NCI-H2029 treated with DMSO at 0.1 percent for 48 hours (cell line): ENCODE measurements at regions not wholly inside any gene's neighbourhood (a gene's known extent, or its start where the extent isn't known, plus 50 kb on each side); places are given as distances from the start of the nearest gene placed in this dataset.
A peak's percentile ranks its signal among the peaks of the same experiment; 100 is the strongest.
"Not testable (repeated sequence)": the region's sequence is repeated elsewhere in the genome, so short reads cannot be mapped to it uniquely, and the experiment has no call there.

Source experiments
- DNase-seq: peaks from one replicate; lab custom pipeline; 2025; lab: John Stamatoyannopoulos, UW

- DNase-seq, result not testable (repeated sequence)
These were observed 108.1 kb downstream of the PROX1 start for GRCh38 chr1:214095896-214096295.

- DNase-seq, result no peak
These were observed 113.5 kb downstream of the PROX1 start for GRCh38 chr1:214101246-214101645.

GRCh38 chr1:214101828-214102227 lies 114.1 kb downstream of the PROX1 start:
- DNase-seq, result no peak

DNA sequence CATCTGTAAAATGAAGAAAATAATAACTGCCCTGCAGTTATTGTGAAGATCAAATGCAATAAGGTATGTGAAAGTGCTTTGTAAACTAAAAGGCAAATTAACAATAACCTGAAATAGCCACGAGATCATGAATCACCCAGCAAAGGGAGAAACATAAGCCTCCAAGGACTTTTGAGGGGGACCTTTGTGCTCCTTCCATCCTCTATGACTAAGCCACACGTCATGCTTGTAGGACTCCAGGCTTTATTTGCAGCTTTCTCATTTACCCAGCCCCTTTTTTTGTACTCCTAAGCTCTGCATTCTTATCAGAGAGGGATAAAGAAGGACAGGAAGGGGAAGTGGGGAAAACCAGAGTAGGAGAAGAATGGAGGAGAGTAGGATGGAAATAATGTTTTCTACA lies 115.1 kb downstream of the PROX1 start:
- no peak for DNase-seq

DNA sequence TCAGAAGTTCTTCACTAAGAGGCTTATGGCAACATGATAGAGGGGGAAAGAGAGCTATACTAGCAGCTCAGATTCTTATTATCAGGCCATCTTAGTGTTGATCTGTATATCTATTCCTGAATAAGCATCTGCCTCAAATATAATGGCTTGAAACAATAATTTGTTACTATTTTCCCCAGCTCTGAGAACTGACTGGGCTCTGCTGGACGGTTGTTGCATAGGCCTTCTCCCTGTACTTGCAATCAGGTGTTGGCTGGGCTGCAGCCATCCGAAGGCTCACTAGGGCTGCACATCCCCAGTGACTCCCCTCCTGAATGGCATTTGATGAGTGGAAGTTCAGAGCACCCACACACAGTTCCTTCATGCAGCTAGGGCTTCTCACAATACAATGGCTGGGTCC lies 116.0 kb downstream of the PROX1 start:
- no peak for DNase-seq

DNA sequence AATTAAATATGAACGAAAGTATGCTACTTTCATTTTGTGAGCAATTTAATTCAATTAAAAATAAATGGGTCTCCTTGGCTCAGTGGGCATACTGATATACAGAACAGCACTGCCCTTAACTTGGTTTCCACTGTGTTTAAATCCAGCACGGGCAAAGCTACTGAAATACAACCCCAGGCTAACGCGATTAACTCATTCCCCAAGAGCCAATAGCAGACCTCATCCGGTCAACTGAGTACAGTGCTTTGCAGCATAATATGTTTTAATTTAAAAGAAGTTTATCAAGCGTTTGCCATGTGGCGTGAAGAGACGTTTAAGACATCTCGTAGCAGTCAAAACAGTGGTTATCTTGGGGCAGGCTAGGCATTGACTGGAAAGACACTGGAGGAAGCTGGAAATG lies 118.6 kb downstream of the PROX1 start:
- DNase-seq, result no peak

DNA sequence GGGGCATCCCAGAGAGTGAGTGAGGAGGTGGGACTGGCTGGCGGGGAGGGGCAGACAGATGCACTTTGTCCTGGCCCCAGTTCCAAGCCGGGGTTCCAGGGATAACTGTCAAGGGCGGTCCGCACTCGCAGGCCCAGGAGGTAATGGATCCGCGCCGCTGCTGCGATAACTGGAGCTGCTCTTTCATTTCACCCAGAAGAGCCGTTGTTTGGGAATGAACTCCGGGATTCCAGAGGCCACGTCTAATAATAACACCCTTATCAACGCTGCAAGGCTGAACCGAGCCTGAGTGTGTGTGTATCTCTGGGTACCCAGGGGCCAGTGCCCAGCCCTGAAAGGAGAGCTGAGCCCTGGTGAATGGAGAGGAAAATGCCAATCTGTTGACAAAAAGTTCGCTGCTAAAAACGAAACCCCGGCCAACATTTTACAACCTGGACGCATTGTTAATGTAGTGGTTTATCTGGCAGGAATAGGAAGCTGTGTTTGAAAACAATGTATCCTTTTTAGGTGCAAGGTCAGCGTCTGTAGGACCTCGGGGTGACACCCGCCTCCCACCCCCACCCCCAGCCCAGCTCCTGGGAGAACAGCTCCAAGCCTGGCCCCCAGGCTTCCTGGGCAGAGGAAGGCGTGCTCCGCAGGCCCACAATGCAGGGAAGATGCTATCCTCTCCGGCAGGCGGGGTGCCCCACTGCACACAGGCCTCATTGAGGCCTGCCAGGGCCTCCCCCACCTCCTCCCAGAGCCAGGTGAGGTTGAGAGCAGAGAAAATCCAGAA lies 119.7 kb downstream of the PROX1 start:
- no peak for DNase-seq

DNA sequence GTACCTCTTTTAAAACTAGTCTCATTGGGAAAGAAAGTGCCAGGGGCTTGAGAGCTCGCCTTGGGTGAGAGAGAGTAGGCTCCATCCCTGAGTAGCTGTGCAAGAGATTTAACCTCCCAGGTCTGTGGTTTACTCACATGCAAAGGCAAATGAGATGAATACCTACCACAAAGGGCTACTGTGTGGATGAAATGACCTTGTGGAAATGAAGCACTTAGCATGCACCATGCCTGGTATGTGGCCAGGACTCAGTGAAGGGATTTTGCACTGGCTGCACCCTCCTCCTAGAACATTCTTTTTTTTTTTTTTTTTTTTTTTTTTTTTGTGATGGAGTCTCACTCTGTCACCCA lies 120.3 kb downstream of the PROX1 start:
- no peak for DNase-seq

DNA sequence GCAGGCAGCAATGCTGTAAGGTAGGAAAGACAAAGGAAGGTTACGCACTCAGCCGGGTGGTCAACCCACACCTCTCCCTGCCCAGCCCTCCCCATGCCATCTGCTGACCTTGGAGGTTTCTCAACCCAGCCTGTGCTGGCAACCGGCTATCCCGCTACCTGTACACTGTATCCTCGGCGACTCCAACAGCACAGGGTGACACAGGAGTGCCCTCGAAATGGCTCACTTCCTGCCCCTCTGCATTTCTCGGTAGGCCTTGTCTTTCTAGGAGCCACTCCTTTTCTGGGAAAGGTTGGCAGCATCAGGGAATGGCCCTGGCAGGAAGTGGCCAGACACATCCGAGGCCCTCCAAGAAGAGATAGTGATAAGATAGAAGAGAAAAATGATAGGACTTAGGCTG lies 124.0 kb downstream of the PROX1 start:
- DNase-seq, result no peak

- DNase-seq, result no peak
These were observed 128.5 kb downstream of the PROX1 start for GRCh38 chr1:214116258-214116657.

GRCh38 chr1:214117780-214118179 lies 130.0 kb downstream of the PROX1 start:
- no peak for DNase-seq

GRCh38 chr1:214120191-214120590 lies 132.4 kb downstream of the PROX1 start:
- DNase-seq, result no peak

- DNase-seq, result no peak
These were observed 133.2 kb downstream of the PROX1 start for GRCh38 chr1:214120951-214121350.

DNA sequence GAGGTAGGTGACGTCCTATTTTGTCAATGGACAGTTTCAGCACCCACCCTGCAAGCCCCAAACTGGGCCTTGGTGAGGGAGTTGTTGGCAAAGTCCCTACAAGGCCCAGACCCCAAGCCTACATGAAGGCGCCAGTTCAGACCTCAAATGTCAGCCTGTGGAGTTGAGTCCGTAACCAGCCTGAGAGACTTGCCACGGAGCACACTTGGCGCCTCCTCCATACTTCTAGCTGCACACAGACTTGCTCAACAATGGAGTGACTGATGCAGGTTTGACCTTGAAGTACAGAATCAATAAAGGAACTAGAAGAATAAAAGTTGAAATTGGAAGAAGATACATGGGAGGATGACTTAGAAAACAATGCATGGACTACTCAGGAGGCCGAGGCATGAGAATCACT lies 134.3 kb downstream of the PROX1 start:
- no peak for DNase-seq

GRCh38 chr1:214123061-214123784 lies 135.4 kb downstream of the PROX1 start:
- DNase-seq, result peak; percentile 69

GRCh38 chr1:214124281-214124805 lies 136.6 kb downstream of the PROX1 start:
- no peak for DNase-seq

GRCh38 chr1:214124915-214125314 lies 137.1 kb downstream of the PROX1 start:
- DNase-seq, result no peak

DNA sequence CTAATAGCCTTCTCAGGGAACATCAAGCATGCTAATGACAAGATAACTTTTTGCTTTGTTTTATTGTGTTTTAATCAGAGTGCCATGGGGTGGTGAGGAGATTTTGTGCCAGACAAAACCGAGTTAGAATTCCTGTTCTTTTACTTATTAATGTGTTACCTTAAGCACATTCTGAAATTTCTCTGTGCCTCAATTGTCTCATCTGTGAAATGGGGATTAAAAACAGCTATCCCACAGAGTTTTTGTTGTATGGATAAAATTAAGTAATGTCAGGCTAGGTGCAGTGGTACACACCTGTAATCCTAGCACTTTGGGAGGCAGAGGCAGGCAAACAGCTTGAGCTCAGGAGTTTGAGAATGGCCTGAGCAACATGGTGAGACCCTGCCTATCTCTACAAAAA lies 138.0 kb downstream of the PROX1 start:
- no peak for DNase-seq

DNA sequence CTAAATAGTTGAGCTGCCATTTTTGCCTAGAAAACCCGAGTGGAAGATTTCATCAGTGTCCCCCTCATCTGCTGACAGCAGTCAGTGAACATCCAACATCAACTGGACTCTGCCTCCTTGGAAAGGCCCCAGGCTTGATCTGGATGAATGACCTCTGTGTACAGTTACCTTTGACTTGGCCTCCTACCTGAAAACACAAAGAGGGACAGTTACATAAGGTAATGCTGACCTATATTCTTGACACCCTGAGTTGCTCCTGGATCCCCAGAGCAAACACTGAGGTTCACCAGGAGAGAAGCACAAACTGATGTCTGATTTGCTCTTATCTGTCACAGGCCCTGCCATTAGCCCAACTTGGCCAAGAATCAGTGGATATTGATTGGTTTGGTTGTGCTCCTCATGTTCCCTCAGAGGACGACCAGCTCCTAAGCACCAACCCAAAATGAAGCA lies 138.9 kb downstream of the PROX1 start:
- DNase-seq, result no peak

- no peak for DNase-seq
These were observed 139.9 kb downstream of the PROX1 start for GRCh38 chr1:214127705-214128104.

DNA sequence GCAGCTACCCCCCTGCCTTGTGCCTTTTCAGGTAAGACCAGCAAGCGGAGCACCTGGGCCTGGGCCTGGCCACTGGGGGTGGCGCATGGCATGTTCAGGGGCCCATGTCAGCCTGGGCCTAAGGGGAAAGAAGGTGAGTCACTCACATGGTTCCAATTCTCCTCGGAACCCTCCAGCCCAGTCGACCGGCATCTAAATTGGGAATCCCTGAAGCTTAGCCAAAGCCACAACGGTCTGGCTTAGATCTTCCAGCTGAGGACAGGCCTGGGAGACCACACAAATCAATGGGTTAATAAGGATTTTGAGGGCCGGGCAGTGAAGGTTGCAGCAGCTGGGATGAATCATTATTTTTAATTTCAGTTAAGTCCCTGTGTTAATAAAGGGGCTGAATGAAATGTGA lies 145.1 kb upstream of the SMYD2 start:
- no peak for DNase-seq

GRCh38 chr1:214136324-214136919 lies 144.5 kb upstream of the SMYD2 start:
- DNase-seq, result no peak

DNA sequence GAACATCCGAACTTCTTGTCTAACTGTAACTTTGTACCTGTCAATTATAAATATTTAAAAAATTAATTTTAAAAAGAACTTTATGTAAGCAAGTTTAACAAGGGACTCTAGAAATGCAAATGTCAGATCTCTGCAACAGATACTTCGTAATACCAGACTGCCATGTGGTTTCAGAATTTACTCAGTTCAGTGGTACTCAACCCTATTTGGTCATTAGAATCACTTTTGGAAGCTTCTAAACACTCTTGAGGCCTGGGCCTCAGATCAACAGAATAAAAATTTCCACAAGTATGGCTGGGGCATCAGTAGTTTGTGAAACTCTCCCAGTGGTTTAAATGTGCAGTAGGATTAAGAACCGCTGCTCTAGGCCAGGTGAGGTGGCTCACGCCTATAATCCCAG lies 139.5 kb upstream of the SMYD2 start:
- DNase-seq, result no peak
